ENCODE measurements at regions not wholly inside any gene's neighbourhood (a gene's known extent, or its start where the extent isn't known, plus 50 kb on each side); places are given as distances from the start of the nearest gene placed in this dataset.

DNA sequence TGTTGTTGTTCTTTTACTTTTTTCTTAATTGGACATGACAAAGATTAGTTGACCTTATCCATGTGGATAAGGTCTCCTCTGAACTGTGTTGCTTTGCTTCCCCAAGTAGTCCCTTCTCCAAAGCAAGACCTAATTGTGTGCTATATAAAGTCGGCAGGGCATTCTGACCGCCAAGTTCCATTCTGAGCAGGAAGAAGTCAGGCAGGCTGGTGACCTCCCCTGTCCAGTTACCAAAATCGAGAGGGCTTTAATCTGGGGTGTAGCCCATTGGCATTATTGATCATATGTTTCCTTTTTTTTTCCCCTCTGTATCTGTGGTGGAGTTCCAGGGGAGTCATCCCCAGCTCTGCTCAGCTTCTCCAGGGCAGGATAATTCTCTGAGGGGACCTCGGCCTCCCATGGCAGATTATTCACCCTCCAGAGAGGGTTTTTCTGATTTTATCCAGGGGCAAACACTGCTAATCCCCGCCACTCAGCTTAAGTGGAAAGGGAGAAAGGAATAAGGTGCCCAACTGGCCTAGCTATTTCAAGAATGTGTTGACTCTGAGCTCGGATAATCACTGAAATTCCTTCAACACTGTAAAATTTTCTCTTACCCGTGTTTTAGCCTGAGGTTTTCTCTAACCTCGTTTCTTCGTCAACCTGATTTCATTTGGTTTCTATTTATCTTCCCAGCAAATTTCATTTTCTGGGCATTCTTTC lies 71.8 kb upstream of the L3MBTL3 start:
- no peak overlapping the region for H3K4me3 ChIP-seq (ENCODE audit: insufficient read depth, low read depth, low read length)
- H2AFZ ChIP-seq (ENCODE audit: low read depth, low read length), result no peak overlapping the region
- no peaks in the 10 kb centered on the region for H4K20me1 ChIP-seq (ENCODE audit: insufficient read depth, low read length)
- peaks cover 1% of the 10 kb centered on the region for H3K27me3 Mint-ChIP-seq (ENCODE audit: low read depth, unreplicated experiment)
- H3K4me1 ChIP-seq (ENCODE audit: insufficient read depth, low read length), result no peaks in the 10 kb centered on the region
- H3K27ac Mint-ChIP-seq (ENCODE audit: unreplicated experiment), result no peak overlapping the region
- TF ChIP-seq, protein P1, sequence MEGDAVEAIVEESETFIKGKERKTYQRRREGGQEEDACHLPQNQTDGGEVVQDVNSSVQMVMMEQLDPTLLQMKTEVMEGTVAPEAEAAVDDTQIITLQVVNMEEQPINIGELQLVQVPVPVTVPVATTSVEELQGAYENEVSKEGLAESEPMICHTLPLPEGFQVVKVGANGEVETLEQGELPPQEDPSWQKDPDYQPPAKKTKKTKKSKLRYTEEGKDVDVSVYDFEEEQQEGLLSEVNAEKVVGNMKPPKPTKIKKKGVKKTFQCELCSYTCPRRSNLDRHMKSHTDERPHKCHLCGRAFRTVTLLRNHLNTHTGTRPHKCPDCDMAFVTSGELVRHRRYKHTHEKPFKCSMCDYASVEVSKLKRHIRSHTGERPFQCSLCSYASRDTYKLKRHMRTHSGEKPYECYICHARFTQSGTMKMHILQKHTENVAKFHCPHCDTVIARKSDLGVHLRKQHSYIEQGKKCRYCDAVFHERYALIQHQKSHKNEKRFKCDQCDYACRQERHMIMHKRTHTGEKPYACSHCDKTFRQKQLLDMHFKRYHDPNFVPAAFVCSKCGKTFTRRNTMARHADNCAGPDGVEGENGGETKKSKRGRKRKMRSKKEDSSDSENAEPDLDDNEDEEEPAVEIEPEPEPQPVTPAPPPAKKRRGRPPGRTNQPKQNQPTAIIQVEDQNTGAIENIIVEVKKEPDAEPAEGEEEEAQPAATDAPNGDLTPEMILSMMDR (IDR thresholded peaks at IDR 0.05; ENCODE audit: insufficient read depth, low read depth, low read length), result no peak
- TF ChIP-seq EZH2 (IDR thresholded peaks at IDR 0.05; ENCODE audit: insufficient read depth, low read length), result no peak
- FAIRE-seq, result no peak
- DNase-seq (ENCODE audit: low read depth), result no peak
- no peaks in the 10 kb centered on the region for H3K9me3 Mint-ChIP-seq (ENCODE audit: unreplicated experiment)
- H3K36me3 Mint-ChIP-seq (ENCODE audit: low read depth, unreplicated experiment), result no peaks in the 10 kb centered on the region
- H3K9me3 ChIP-seq (ENCODE audit: insufficient read depth, low read depth, low read length), result no peaks in the 10 kb centered on the region
- H3K4me1 Mint-ChIP-seq (ENCODE audit: low read depth, unreplicated experiment), result peaks cover 9% of the 10 kb centered on the region
- H3K79me2 ChIP-seq (ENCODE audit: insufficient read depth, low read length), result no peaks in the 10 kb centered on the region
- no peak overlapping the region for H3K4me2 ChIP-seq (ENCODE audit: low read length)
- H3K27ac ChIP-seq (ENCODE audit: low read depth, low read length), result no peak overlapping the region
- no peaks in the 10 kb centered on the region for H3K27me3 ChIP-seq (ENCODE audit: insufficient read depth, low read length)
- H3K9ac ChIP-seq (ENCODE audit: low read length), result no peak overlapping the region
- no peaks in the 10 kb centered on the region for H3K36me3 ChIP-seq (ENCODE audit: insufficient read depth, low read length)
- no peak overlapping the region for H3K4me3 Mint-ChIP-seq (ENCODE audit: unreplicated experiment)

- H3K27me3 Mint-ChIP-seq (ENCODE audit: low read depth, unreplicated experiment), result peaks cover 4% of the 10 kb centered on the region
- H3K9ac ChIP-seq (ENCODE audit: low read length), result no peak overlapping the region
- H4K20me1 ChIP-seq (ENCODE audit: insufficient read depth, low read length), result no peaks in the 10 kb centered on the region
- H3K4me3 ChIP-seq (ENCODE audit: insufficient read depth, low read depth, low read length), result no peak overlapping the region
- H3K9me3 ChIP-seq (ENCODE audit: insufficient read depth, low read depth, low read length), result no peaks in the 10 kb centered on the region
- no peak for TF ChIP-seq EZH2 (IDR thresholded peaks at IDR 0.05; ENCODE audit: insufficient read depth, low read length)
- TF ChIP-seq, protein P1 (IDR thresholded peaks at IDR 0.05; ENCODE audit: insufficient read depth, low read depth, low read length), result no peak
- H3K4me1 ChIP-seq (ENCODE audit: insufficient read depth, low read length), result no peaks in the 10 kb centered on the region
- no peak overlapping the region for H3K4me3 Mint-ChIP-seq (ENCODE audit: unreplicated experiment)
- DNase-seq (ENCODE audit: low read depth) (no peak), FAIRE-seq (no peak)
- no peak overlapping the region for H2AFZ ChIP-seq (ENCODE audit: low read depth, low read length)
- no peaks in the 10 kb centered on the region for H3K27me3 ChIP-seq (ENCODE audit: insufficient read depth, low read length)
- no peak overlapping the region for H3K27ac Mint-ChIP-seq (ENCODE audit: unreplicated experiment)
- no peak overlapping the region for H3K27ac ChIP-seq (ENCODE audit: low read depth, low read length)
- H3K4me1 Mint-ChIP-seq (ENCODE audit: low read depth, unreplicated experiment), result peaks cover 9% of the 10 kb centered on the region
- H3K79me2 ChIP-seq (ENCODE audit: insufficient read depth, low read length), result no peaks in the 10 kb centered on the region
- H3K36me3 Mint-ChIP-seq (ENCODE audit: low read depth, unreplicated experiment), result no peaks in the 10 kb centered on the region
- H3K36me3 ChIP-seq (ENCODE audit: insufficient read depth, low read length), result no peaks in the 10 kb centered on the region
- no peak overlapping the region for H3K4me2 ChIP-seq (ENCODE audit: low read length)
- no peaks in the 10 kb centered on the region for H3K9me3 Mint-ChIP-seq (ENCODE audit: unreplicated experiment)
These were observed 74.6 kb upstream of the L3MBTL3 start for GRCh38 chr6:129943637-129944271.
